ENCODE measurements at regions not wholly inside any gene's neighbourhood (a gene's known extent, or its start where the extent isn't known, plus 50 kb on each side); places are given as distances from the start of the nearest gene placed in this dataset.

DNA sequence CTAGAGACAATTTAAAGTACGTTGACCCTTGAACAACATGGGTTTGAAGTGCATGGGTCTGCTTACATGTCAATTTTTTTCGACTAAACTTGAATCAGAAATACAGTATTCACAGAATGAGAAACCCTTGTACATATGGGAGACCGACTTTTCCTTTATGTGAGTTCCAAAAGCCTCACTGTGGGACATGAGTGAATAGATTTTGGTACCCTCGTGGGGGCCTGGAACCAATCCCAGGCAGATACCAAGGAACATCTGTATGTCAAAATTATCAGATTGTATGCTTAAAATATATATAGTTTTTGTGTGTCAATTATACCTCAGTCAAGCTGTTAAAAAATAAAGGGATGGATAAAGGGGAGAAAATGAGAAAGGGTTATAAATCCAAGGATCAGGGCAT, 78.7 kb upstream of the MAN2A1 start:
- Mint-ChIP-seq H3K4me3 (no peak overlapping the region), H3K4me1 (peaks cover 20% of the 10 kb centered on the region), H3K27me3 (ENCODE audit: insufficient read depth, low read depth) (peaks cover 4% of the 10 kb centered on the region), H3K36me3 (no peaks in the 10 kb centered on the region), H3K9me3 (no peaks in the 10 kb centered on the region), H3K27ac (no peak overlapping the region)
- DNase-seq (ENCODE audit: low spot score) = no peak
- TF ChIP-seq, protein P1, sequence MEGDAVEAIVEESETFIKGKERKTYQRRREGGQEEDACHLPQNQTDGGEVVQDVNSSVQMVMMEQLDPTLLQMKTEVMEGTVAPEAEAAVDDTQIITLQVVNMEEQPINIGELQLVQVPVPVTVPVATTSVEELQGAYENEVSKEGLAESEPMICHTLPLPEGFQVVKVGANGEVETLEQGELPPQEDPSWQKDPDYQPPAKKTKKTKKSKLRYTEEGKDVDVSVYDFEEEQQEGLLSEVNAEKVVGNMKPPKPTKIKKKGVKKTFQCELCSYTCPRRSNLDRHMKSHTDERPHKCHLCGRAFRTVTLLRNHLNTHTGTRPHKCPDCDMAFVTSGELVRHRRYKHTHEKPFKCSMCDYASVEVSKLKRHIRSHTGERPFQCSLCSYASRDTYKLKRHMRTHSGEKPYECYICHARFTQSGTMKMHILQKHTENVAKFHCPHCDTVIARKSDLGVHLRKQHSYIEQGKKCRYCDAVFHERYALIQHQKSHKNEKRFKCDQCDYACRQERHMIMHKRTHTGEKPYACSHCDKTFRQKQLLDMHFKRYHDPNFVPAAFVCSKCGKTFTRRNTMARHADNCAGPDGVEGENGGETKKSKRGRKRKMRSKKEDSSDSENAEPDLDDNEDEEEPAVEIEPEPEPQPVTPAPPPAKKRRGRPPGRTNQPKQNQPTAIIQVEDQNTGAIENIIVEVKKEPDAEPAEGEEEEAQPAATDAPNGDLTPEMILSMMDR (IDR thresholded peaks at IDR 0.05) = no peak
- Histone ChIP-seq H3K4me2 (no peak overlapping the region), H3K36me3 (no peaks in the 10 kb centered on the region), H4K20me1 (ENCODE audit: low read depth) (peaks cover 3% of the 10 kb centered on the region), H3K9ac (no peak overlapping the region), H3K4me1 (peaks cover 16% of the 10 kb centered on the region), H3K27ac (no peak overlapping the region), H3K4me3 (no peak overlapping the region), H3K27me3 (no peaks in the 10 kb centered on the region), H3K79me2 (ENCODE audit: low read depth) (no peaks in the 10 kb centered on the region), H2AFZ (replicated peaks) (no peak overlapping the region), H3F3A (ENCODE audit: low read depth) (peaks cover 11% of the 10 kb centered on the region), H3K9me3 (ENCODE audit: low read depth) (no peaks in the 10 kb centered on the region)

DNA sequence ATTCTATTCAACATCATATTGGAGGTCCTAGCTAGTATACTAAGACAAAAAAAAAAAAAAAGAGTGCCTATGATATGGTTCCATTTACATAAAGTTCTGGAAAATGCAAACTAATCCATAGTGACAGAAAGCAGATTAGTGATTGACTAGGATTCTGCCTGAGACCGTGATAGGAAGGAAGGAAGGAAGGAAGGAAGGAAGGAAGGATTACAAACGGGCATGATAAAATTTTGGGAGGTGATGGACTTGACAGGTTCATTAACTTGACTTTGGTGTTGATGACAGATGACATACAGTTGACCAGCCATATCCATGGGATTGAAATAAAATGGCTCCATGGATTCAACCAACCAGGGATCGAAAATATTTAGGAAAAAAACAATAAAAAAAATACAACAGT, 79.1 kb upstream of the MAN2A1 start:
- Histone ChIP-seq H3K9me3 (ENCODE audit: low read depth) (no peaks in the 10 kb centered on the region), H3K9ac (no peak overlapping the region), H3K79me2 (ENCODE audit: low read depth) (no peaks in the 10 kb centered on the region), H3K4me3 (no peak overlapping the region), H3K27me3 (no peaks in the 10 kb centered on the region), H3K4me1 (peaks cover 16% of the 10 kb centered on the region), H3K4me2 (no peak overlapping the region), H3K27ac (no peak overlapping the region), H3K36me3 (no peaks in the 10 kb centered on the region), H3F3A (ENCODE audit: low read depth) (peaks cover 11% of the 10 kb centered on the region), H2AFZ (replicated peaks) (no peak overlapping the region), H4K20me1 (ENCODE audit: low read depth) (peaks cover 3% of the 10 kb centered on the region)
- Mint-ChIP-seq H3K36me3 (no peaks in the 10 kb centered on the region), H3K9me3 (no peaks in the 10 kb centered on the region), H3K27me3 (ENCODE audit: insufficient read depth, low read depth) (peaks cover 4% of the 10 kb centered on the region), H3K4me1 (peaks cover 20% of the 10 kb centered on the region), H3K27ac (no peak overlapping the region), H3K4me3 (no peak overlapping the region)
- TF ChIP-seq EZH2 (IDR thresholded peaks at IDR 0.05) = no peak
- TF ChIP-seq EZH2phosphoT487 (IDR thresholded peaks at IDR 0.05) = no peak
- TF ChIP-seq, protein P1 (IDR thresholded peaks at IDR 0.05) = no peak
- DNase-seq (ENCODE audit: low spot score) = no peak

DNA sequence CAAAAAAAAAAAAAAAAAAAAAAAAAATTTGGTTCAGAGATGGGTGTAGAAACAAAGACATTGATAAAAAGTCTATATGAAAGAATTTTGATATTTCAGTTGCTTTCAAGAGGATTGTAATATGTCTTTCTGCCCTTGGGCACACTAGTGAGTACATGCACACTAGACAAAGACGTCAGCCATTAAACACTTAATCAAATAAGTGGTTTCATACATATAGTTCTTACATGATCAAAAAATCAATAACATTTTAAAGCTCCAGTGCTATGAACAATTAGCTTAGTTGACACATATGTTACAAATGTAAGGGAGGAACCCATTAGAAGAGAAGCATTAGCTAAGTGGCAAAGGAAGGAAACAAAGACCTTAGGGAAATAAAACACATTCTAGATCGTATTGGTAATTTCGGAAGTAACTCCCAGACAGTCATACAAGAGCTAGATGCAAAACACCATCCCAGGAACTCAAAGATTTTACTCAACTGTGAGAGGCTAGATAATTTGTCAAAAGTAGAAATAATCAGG, 84.5 kb upstream of the MAN2A1 start:
- H3K27me3 ChIP-seq = no peaks in the 10 kb centered on the region
- no peaks in the 10 kb centered on the region for H4K20me1 ChIP-seq (ENCODE audit: low read depth)
- H3K79me2 ChIP-seq (ENCODE audit: low read depth) = no peaks in the 10 kb centered on the region
- H3K9ac ChIP-seq = no peak overlapping the region
- TF ChIP-seq, protein P1 (IDR thresholded peaks at IDR 0.05) = no peak
- no peak for TF ChIP-seq EZH2 (IDR thresholded peaks at IDR 0.05)
- TF ChIP-seq EZH2phosphoT487 (IDR thresholded peaks at IDR 0.05) = no peak
- H3K36me3 Mint-ChIP-seq = no peaks in the 10 kb centered on the region
- H3K4me3 ChIP-seq = no peak overlapping the region
- no peak overlapping the region for H3K27ac ChIP-seq
- H3K4me3 Mint-ChIP-seq = no peak overlapping the region
- peaks cover 3% of the 10 kb centered on the region for H3K4me1 Mint-ChIP-seq
- no peaks in the 10 kb centered on the region for H3K36me3 ChIP-seq
- H3K4me1 ChIP-seq = no peaks in the 10 kb centered on the region
- no peak overlapping the region for H3K4me2 ChIP-seq
- no peaks in the 10 kb centered on the region for H3K9me3 ChIP-seq (ENCODE audit: low read depth)
- no peak overlapping the region for H3K27ac Mint-ChIP-seq
- H2AFZ ChIP-seq (replicated peaks) = no peak overlapping the region
- H3K9me3 Mint-ChIP-seq = no peaks in the 10 kb centered on the region
- peaks cover 3% of the 10 kb centered on the region for H3K27me3 Mint-ChIP-seq (ENCODE audit: insufficient read depth, low read depth)
- no peaks in the 10 kb centered on the region for H3F3A ChIP-seq (ENCODE audit: low read depth)
- no peak for DNase-seq (ENCODE audit: low spot score)
